Endothelial cell of umbilical vein (primary cell): ENCODE measurements at regions not wholly inside any gene's neighbourhood (a gene's known extent, or its start where the extent isn't known, plus 50 kb on each side); places are given as distances from the start of the nearest gene placed in this dataset.

Source experiments
- BruUV-seq: library from RNA; stranded (reverse); fragments of 400-500 nt; replicated peaks from 2 replicates; lab custom pipeline; 2021; lab: Mats Ljungman, UMichigan
- CTCF ChIA-PET: fragments of 300-600, 350-600 bp; sonication (Branson Sonifier 250); formaldehyde crosslinking; loops from one replicate; lab custom pipeline; 2021; ENCODE audit warnings: antibody characterized with exemption, inconsistent platforms; lab: Charles Lee
- POLR2A ChIA-PET: fragments of 300-600, 350-600 bp; sonication (Branson Sonifier 250); formaldehyde crosslinking; loops from one replicate; lab custom pipeline; 2021; ENCODE audit warnings: antibody characterized with exemption, inconsistent platforms; lab: Charles Lee
- DNase-seq: peaks from one replicate; pipeline ENCODE4 v3.0.0-alpha.2; 2011; ENCODE audit warnings: low read depth, low spot score
- FAIRE-seq: peaks from 2 replicates; lab custom pipeline; 2011; peaks lifted over from hg19 to GRCh38; lab: Jason Lieb, UNC
- H2AFZ ChIP-seq: 2 replicates; pipeline ENCODE4 v1.6.0; 2012; ENCODE audit warnings: low read depth, low read length, control low read depth, inconsistent platforms
- H3K27ac ChIP-seq: 2 replicates; pipeline ENCODE4 v1.5.1; 2011; ENCODE audit warnings: low read depth, mild to moderate bottlenecking, control low read depth, low read length, moderate library complexity; ENCODE audit not compliant: insufficient read depth
- H3K27me3 ChIP-seq, 2 experiments: 2 replicates each; pipeline versions ENCODE4 v1.6.0 to v1.6.1; 2011; ENCODE audit warnings: low read length in 2 of 2, mixed read lengths in 1 of 2; ENCODE audit not compliant: control insufficient read depth in 2 of 2, insufficient read depth in 2 of 2
- H3K36me3 ChIP-seq, 2 experiments: 2 replicates in 1 of 2; 3 replicates in 1 of 2; pipeline ENCODE4 v1.5.1; 2011; ENCODE audit warnings: low read length in 2 of 2, mild to moderate bottlenecking in 1 of 2, moderate library complexity in 1 of 2; ENCODE audit not compliant: control insufficient read depth in 2 of 2, insufficient read depth in 2 of 2; ENCODE audit errors: extremely low read depth in 1 of 2
- H3K4me1 ChIP-seq: 3 replicates; pipeline ENCODE4 v1.5.1; 2011; ENCODE audit warnings: mild to moderate bottlenecking, low read length; ENCODE audit not compliant: control insufficient read depth, insufficient read depth; ENCODE audit errors: extremely low read depth
- H3K4me2 ChIP-seq: 2 replicates; pipeline ENCODE4 v1.6.1; 2011; ENCODE audit warnings: low read length, control low read depth, mixed read lengths; ENCODE audit not compliant: insufficient read depth
- H3K4me3 ChIP-seq, 3 experiments: fragments of 200-600 bp in 1 of 3; sonication (generic), shearing (Covaris generic) in 1 of 3; replicated peaks in 1 of 3; 2 replicates each; pipeline ENCODE4 v1.5.1; 2011 to 2016; ENCODE audit warnings: control low read depth in 3 of 3, low read length in 3 of 3, mild to moderate bottlenecking in 2 of 3, inconsistent platforms in 1 of 3, low read depth in 1 of 3, moderate library complexity in 1 of 3; ENCODE audit not compliant: insufficient read depth in 1 of 3
- H3K79me2 ChIP-seq: 2 replicates; pipeline ENCODE4 v1.6.0; 2012; ENCODE audit warnings: low read length, inconsistent platforms; ENCODE audit not compliant: control insufficient read depth, insufficient read depth
- H3K9ac ChIP-seq: replicated peaks from 2 replicates; pipeline ENCODE3; 2011; ENCODE audit warnings: low read length, control low read depth; ENCODE audit not compliant: insufficient read depth; ENCODE audit errors: extremely low read depth
- H3K9me1 ChIP-seq: replicated peaks from 3 replicates; pipeline ENCODE4 v1.6.0; 2011; ENCODE audit warnings: mild to moderate bottlenecking, low read length; ENCODE audit not compliant: control insufficient read depth, insufficient read depth; ENCODE audit errors: extremely low read depth
- H3K9me3 ChIP-seq: replicated peaks from 2 replicates; pipeline ENCODE4 v1.5.1; 2012; ENCODE audit warnings: low read length, inconsistent platforms; ENCODE audit not compliant: control insufficient read depth, insufficient read depth
- H4K20me1 ChIP-seq: replicated peaks from 2 replicates; pipeline ENCODE3; 2011; ENCODE audit warnings: mild to moderate bottlenecking, low read length; ENCODE audit not compliant: control insufficient read depth, insufficient read depth; ENCODE audit errors: extremely low read depth
- CTCF ChIP-seq, 2 donors: IDR thresholded peaks; 1 replicate in 1 of 2; 2 replicates in 1 of 2; pipeline ENCODE4 v1.5.1; 2011; ENCODE audit warnings: low read length in 2 of 2, mild to moderate bottlenecking in 2 of 2, moderate library complexity in 2 of 2, control low read depth in 1 of 2, inconsistent platforms in 1 of 2, low read depth in 1 of 2; ENCODE audit not compliant: insufficient read depth in 1 of 2; ENCODE audit errors: extremely low read depth in 1 of 2
- EZH2 ChIP-seq: IDR thresholded peaks from 2 replicates; pipeline ENCODE4 v1.6.1; 2012; ENCODE audit warnings: borderline replicate concordance, low read depth, mild to moderate bottlenecking, moderate library complexity, low read length, inconsistent platforms; ENCODE audit not compliant: severe bottlenecking
- FOS ChIP-seq: IDR thresholded peaks from 2 replicates; pipeline ENCODE4 v1.6.1; 2011; ENCODE audit warnings: mild to moderate bottlenecking, low read length, moderate library complexity, borderline replicate concordance; ENCODE audit not compliant: insufficient read depth
- GATA2 ChIP-seq: IDR thresholded peaks from 2 replicates; pipeline ENCODE4 v1.7.0; 2011; ENCODE audit warnings: low read depth, mild to moderate bottlenecking, moderate library complexity, mixed read lengths, low read length; ENCODE audit not compliant: insufficient read length, insufficient read depth
- JUN ChIP-seq: IDR thresholded peaks from 2 replicates; pipeline ENCODE4 v1.6.1; 2011; ENCODE audit warnings: borderline replicate concordance, low read depth; ENCODE audit not compliant: insufficient read length, insufficient read depth
- MYC ChIP-seq: IDR thresholded peaks from one replicate; pipeline ENCODE4 v1.6.1; 2011; ENCODE audit warnings: mild to moderate bottlenecking, low read depth, low read length
- POLR2A ChIP-seq: IDR thresholded peaks from 2 replicates; pipeline ENCODE4 v1.6.1; 2012; ENCODE audit warnings: low read depth, mild to moderate bottlenecking, control low read depth, low read length
- POLR2AphosphoS5 ChIP-seq: IDR thresholded peaks from 2 replicates; pipeline ENCODE4 v1.6.1; 2012; ENCODE audit warnings: low read depth, mild to moderate bottlenecking, control low read depth, low read length, moderate library complexity; ENCODE audit not compliant: insufficient read depth
- dilution Hi-C: fragments of 300-500 bp; cut with MboI; formaldehyde crosslinking; loops from one replicate; pipeline ENCODE4 v1.15.0; 2019; ENCODE audit warnings: low sequenced_read_pairs; ENCODE audit not compliant: extremely low pct_ligation_motif_present
- intact Hi-C: fragments of 100-400 bp; cut with micrococcal nuclease; formaldehyde crosslinking; loops from one replicate; pipeline ENCODE4 v1.10.0; 2022
- TF ChIP-seq, protein P1 (sequence below): IDR thresholded peaks from 2 replicates; pipeline ENCODE4 v1.6.1; 2011; ENCODE audit not compliant: insufficient read depth, insufficient read length

DNA sequence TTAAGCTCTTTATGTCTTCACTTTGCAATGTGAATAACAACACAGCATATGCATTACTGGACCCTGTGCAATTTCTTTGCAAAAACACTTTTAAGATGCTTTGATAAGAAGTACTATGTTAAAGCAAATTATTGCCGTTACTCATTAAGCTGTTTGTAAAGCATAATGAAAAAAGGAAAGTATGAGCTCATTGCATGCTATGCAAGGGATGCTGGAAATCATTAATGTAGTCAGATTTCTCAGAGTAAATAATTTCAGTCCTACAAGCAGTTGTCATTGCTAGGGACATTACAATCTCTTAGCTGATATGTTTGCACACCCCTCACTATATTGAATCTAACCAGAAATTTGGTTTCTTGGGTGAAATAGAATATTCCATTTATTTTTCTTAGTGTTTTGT is 982.5 kb upstream of the ADGRL2 start:
- Histone ChIP-seq H3K79me2 (no peaks in the 10 kb centered on the region), H3K4me2 (no peak overlapping the region), H3K4me1 (no peaks in the 10 kb centered on the region), H3K9ac (no peak overlapping the region), H3K9me1 (no peaks in the 10 kb centered on the region), H4K20me1 (no peaks in the 10 kb centered on the region), H3K36me3 (no peaks in the 10 kb centered on the region), H3K27me3 (no peaks in the 10 kb centered on the region), H3K27ac (no peak overlapping the region), H3K4me3 (no peak overlapping the region), H2AFZ (no peak overlapping the region), H3K9me3 (no peaks in the 10 kb centered on the region)
- DNase-seq, result no peak
- dilution Hi-C loops (no loop called here), intact Hi-C loops (no loop called here)
- BruUV-seq, result no TSS peak
- FAIRE-seq, result no peak
- POLR2A ChIA-PET, result no interaction called here
- CTCF ChIA-PET, result interaction anchor here (0.8 kb wide), 1 partner anchor 16 kb away, joined by 3 read pairs; no protein-coding TSS in a partner anchor
- TF ChIP-seq CTCF (IDR thresholded peaks at IDR 0.05; ENCODE audit: extremely low read depth in 1 of 2, insufficient read depth in 1 of 2, low read depth in 1 of 2, low read length in 2 of 2) (no peak), POLR2A (no peak), FOS (no peak), EZH2 (no peak), POLR2AphosphoS5 (no peak), GATA2 (no peak), JUN (no peak), MYC (no peak)
- TF ChIP-seq, protein P1, sequence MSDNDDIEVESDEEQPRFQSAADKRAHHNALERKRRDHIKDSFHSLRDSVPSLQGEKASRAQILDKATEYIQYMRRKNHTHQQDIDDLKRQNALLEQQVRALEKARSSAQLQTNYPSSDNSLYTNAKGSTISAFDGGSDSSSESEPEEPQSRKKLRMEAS, result no peak
